Mammary epithelial cell (primary cell): ENCODE measurements at regions not wholly inside any gene's neighbourhood (a gene's known extent, or its start where the extent isn't known, plus 50 kb on each side); places are given as distances from the start of the nearest gene placed in this dataset.

Experiments
- CTCF ChIP-seq, 2 donors: IDR thresholded peaks in 1 of 2; conservative IDR thresholded peaks in 1 of 2; 2 replicates each; pipeline ENCODE4 v1.5.1; 2011 to 2012; ENCODE audit warnings: inconsistent platforms in 2 of 2, low read length in 2 of 2, mild to moderate bottlenecking in 2 of 2, control low read depth in 1 of 2, low read depth in 1 of 2; ENCODE audit not compliant: insufficient read depth in 1 of 2; ENCODE audit errors: extremely low read depth in 1 of 2
- EZH2 ChIP-seq: IDR thresholded peaks from 2 replicates; pipeline ENCODE4 v1.6.1; 2012; ENCODE audit warnings: low read length, inconsistent platforms, borderline replicate concordance

- no peak for TF ChIP-seq CTCF (conservative IDR thresholded peaks at IDR 0.05 in 1 of 2, IDR thresholded peaks at IDR 0.05 in 1 of 2; ENCODE audit: extremely low read depth in 1 of 2, insufficient read depth in 1 of 2, low read depth in 1 of 2, low read length in 2 of 2)
- no peak for TF ChIP-seq EZH2
Observed at GRCh38 chr2:8146132-8147005, 535.5 kb upstream of the ID2 start.
